Astrocyte of the spinal cord (primary cell): ENCODE measurements at regions not wholly inside any gene's neighbourhood (a gene's known extent, or its start where the extent isn't known, plus 50 kb on each side); places are given as distances from the start of the nearest gene placed in this dataset.
"Not testable (repeated sequence)": the region's sequence is repeated elsewhere in the genome, so short reads cannot be mapped to it uniquely, and the experiment has no call there.

Experiments
- DNase-seq: peaks from one replicate; pipeline ENCODE4 v3.0.0; 2011; ENCODE audit warnings: low read depth, low spot score
- H3K4me3 ChIP-seq: 2 replicates; pipeline ENCODE4 v1.5.1; 2011; ENCODE audit warnings: low read depth, mild to moderate bottlenecking, low read length, moderate library complexity
- in situ Hi-C: cut with HindIII; loops from 2 replicates; pipeline ENCODE4 v1.10.0; 2017; ENCODE audit warnings: low sequenced_read_pairs
- TF ChIP-seq, protein P1 (sequence below): IDR thresholded peaks from 2 replicates; pipeline ENCODE4 v1.5.1; 2012; ENCODE audit warnings: low read depth, mild to moderate bottlenecking, low read length, inconsistent platforms

DNA sequence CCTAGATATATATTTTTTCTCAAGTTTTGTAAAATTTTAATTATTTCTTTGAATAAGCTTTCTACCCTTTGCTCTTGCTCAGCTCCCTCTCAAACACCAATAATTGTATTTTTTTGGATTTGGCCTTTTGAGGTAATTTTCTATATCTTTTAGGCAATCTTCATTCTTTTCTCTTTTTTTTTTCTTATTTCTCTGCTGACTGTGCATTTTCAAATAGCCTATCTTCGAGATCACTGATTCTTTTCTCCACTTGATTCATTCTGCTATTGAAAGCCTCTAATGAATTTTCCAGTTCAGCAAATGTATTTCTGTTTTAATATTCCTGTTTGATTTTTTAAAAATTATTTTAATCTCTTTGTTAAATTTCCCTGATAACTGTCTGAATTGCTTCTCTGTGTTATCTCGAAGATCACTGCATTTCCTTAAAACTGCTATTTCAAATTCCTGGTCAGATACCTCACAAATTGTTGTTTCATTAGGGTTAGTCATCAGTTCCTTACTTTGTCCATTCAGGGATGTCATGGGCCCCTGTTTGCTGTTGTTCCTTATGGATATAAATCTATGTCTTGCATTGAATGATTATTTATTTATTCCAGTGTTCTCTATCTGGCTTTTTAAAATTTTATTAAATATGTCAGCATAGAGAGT lies 100.1 kb upstream of the UNC5B start:
- in situ Hi-C loops, result no loop called here
- TF ChIP-seq, protein P1, sequence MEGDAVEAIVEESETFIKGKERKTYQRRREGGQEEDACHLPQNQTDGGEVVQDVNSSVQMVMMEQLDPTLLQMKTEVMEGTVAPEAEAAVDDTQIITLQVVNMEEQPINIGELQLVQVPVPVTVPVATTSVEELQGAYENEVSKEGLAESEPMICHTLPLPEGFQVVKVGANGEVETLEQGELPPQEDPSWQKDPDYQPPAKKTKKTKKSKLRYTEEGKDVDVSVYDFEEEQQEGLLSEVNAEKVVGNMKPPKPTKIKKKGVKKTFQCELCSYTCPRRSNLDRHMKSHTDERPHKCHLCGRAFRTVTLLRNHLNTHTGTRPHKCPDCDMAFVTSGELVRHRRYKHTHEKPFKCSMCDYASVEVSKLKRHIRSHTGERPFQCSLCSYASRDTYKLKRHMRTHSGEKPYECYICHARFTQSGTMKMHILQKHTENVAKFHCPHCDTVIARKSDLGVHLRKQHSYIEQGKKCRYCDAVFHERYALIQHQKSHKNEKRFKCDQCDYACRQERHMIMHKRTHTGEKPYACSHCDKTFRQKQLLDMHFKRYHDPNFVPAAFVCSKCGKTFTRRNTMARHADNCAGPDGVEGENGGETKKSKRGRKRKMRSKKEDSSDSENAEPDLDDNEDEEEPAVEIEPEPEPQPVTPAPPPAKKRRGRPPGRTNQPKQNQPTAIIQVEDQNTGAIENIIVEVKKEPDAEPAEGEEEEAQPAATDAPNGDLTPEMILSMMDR, result no peak
- no peak for DNase-seq
- H3K4me3 ChIP-seq, result no peak overlapping the region

DNA sequence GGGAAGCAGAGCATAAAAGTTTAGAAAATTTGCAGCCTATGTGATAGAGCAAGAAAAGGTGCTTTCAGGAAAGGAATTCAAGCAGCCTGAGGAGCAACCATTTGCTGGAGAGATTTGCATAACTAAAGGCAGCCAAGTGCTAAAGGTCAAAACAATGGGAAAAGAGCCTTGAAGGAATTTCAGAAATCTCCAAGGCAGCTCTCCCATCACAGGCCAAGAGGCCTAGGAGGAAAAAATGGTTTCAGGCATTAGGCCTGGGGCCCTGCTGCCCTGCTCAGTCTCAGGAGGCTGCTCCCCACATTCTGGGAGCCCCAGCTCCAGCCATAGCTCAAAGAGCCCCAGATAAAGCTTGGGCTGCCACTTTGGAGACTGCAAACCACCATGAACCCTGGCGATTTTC lies 95.9 kb upstream of the UNC5B start:
- in situ Hi-C loops, result no loop called here
- H3K4me3 ChIP-seq, result no peak overlapping the region
- TF ChIP-seq, protein P1, result no peak
- DNase-seq, result no peak

DNA sequence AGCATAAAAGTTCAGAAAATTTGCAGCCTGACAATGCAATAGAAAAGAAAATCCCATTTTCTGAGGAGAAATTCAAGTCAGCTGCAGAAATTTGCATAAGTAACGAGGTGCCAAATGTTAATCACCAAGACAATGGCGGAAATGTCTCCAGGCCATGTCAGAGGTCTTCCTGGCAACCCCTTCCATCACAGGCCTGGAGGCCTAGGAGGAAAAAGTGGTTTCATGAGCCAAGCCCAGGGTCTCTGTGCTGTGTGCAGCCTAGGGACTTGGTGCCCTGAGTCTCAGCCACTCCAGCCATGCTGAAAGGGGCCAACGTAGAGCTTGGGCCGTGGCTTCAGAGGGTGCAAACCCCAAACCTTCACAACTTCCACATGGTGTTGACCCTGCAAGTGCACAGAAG lies 94.8 kb upstream of the UNC5B start:
- DNase-seq, H3K4me3 ChIP-seq, in situ Hi-C loops: not testable (repeated sequence)

DNA sequence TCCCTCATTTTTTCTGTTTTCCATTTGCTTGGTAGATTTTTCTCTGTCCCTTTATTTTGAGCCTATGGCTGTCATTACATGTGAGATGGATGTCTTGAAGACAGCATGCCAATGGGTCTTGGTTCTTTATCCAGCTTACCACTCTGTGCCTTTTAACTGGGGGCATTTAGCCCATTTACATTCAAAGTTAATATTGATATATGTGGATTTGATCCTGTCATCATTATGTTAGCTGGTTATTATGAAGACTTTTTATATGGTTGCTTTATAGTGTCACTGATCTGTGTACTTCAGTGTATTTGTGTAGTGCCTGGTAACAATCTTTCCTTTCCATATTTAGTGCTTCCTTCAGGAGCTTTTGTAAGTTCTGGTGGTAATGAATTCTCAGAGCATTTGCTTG lies 89.3 kb upstream of the UNC5B start:
- TF ChIP-seq, protein P1, result no peak
- in situ Hi-C loops, result no loop called here
- no peak overlapping the region for H3K4me3 ChIP-seq
- DNase-seq, result no peak

DNA sequence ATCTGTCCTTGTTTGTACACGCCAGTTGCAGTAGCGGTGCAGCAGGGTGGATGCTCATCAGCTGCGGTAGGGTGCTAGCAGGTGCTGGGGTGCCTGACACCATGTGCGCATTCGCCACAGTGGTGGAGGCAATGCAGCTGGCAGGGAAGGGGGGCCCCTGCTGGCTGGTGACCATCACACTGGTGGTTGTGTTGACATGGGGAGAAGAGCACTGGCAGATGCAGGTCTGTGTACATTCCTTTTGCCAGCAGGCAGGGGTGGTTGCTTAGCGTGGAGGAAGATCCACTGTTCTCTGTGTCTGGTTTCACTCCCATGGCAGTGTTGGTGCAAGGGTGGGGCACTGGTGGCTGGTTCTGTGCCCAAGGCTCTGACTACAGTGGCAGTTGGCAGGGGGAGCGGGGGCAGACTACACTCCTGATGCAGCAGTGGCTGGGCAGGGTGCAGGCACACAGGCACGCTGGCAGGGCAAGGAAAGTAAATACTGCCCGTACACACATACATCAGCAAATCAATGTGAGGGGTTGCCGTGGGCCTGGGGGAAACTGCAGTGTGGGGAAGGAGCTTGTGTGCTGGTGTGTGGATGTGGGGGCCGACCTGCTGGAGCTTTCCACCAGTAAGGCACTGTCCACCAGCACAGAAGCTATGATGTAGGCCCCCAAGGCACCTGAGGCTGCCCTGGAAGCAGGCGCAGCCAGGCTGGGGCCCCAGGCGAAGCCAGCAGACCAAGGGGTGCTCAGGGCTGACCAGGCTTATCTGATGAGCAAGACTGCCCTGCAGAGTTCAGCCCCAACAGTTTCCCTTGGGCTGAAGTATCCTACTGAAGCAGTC lies 87.2 kb upstream of the UNC5B start:
- in situ Hi-C loops, result no loop called here
- no peak for DNase-seq
- TF ChIP-seq, protein P1, result no peak
- no peak overlapping the region for H3K4me3 ChIP-seq

DNA sequence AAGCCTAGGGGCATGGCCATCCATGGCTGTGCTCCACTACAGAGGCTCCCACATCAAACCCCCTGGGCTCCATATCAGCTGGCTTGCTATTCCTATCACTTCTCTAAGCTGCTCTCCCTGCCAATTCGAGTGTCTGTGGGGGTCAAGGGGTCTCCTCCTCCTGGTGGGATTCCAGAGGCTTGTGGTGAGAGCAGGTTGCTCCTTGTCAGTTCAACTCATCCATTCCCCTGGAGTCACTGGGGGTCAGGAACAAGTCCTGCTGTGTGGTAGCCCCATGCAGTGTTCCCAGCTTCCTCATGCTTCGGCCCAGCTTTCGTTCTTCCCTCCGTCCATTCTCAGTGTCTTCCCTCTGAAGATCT lies 86.6 kb upstream of the UNC5B start:
- no peak overlapping the region for H3K4me3 ChIP-seq
- in situ Hi-C loops, result no loop called here
- TF ChIP-seq, protein P1, result no peak
- no peak for DNase-seq

DNA sequence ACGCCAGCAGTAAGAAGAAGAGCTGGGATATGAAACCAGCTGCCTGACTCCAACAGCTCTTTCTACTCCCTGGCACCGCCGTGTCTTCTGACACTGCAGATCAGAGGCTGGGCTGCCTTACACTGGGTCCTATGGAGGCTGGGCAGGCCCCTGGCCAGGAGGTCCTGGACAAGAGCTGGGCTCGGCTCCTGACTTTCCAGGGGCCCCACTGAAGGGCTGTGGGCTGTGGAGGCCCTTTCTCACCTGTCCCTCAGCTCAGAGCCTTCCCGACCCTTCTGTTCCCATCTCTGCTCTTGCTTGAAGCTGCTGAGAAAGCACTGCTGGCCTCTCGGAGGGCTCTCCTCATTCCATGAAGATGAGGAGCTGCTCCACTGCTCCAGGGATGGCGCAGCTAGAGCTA lies 85.9 kb upstream of the UNC5B start:
- H3K4me3 ChIP-seq, result no peak overlapping the region
- TF ChIP-seq, protein P1, result no peak
- DNase-seq, result no peak
- in situ Hi-C loops, result no loop called here
